GM12891 (cell line): ENCODE measurements at regions not wholly inside any gene's neighbourhood (a gene's known extent, or its start where the extent isn't known, plus 50 kb on each side); places are given as distances from the start of the nearest gene placed in this dataset.

Source experiments
- POLR2A ChIP-seq: IDR thresholded peaks from 2 replicates; pipeline ENCODE4 v1.6.1; 2011; ENCODE audit warnings: low read depth, low read length, control low read depth
- POLR2AphosphoS5 ChIP-seq: IDR thresholded peaks from 2 replicates; pipeline ENCODE4 v1.6.1; 2011; ENCODE audit warnings: low read depth, low read length, control low read depth
- TAF1 ChIP-seq: IDR thresholded peaks from 2 replicates; pipeline ENCODE4 v1.6.1; 2011; ENCODE audit warnings: low read depth, low read length, control low read depth

DNA sequence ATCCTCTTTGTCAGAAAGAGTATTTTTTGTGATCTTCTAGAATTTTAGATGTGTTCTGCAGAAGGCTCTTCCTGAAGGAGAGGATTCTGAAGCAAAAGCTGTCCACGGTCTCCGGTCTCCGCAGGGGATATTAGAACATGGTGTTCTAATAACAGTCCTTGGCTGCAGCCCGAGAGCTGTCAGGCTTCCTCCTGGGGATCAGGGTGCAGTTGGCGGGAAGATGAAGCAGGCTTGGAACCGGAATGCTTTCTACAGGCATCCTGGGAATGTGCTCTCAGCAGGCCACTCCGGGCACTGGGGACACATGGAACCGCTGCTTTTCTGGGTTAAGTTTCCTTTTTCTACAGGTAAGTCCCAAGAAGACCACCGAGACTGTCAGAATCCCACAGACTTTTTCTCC lies 118.6 kb upstream of the PARD3 start:
- no peak for TF ChIP-seq TAF1
- no peak for TF ChIP-seq POLR2A
- no peak for TF ChIP-seq POLR2AphosphoS5
